Esophagus squamous epithelium (tissue), 5 donors: ENCODE measurements at regions not wholly inside any gene's neighbourhood (a gene's known extent, or its start where the extent isn't known, plus 50 kb on each side); places are given as distances from the start of the nearest gene placed in this dataset.

Source experiments
- DNase-seq: peaks from one replicate; lab custom pipeline; 2025; lab: John Stamatoyannopoulos, UW
- H3K27ac ChIP-seq, 4 donors: fragments of 200-600 bp; sonication (generic); one replicate each; pipeline ENCODE4 v1.5.1; 2016 to 2019; ENCODE audit warnings: mild to moderate bottlenecking in 1 of 4
- H3K27me3 ChIP-seq, 4 donors: fragments of 200-600 bp; sonication (generic); 1 replicate in 3 of 4; 2 replicates in 1 of 4; pipeline versions ENCODE4 v1.5.1 to v1.6.0; 2017 to 2021; ENCODE audit warnings: antibody characterized with exemption in 1 of 4
- H3K36me3 ChIP-seq, 3 donors: fragments of 200-600 bp; sonication (generic); one replicate each; pipeline ENCODE4 v1.5.1; 2016 to 2019
- H3K4me1 ChIP-seq, 3 donors: fragments of 200-600 bp; sonication (generic); one replicate each; pipeline ENCODE4 v1.5.1; 2017 to 2019
- H3K4me3 ChIP-seq, 4 donors: fragments of 200-600 bp; sonication (generic); 1 replicate in 3 of 4; 2 replicates in 1 of 4; pipeline ENCODE4 v1.5.1; 2016 to 2019; ENCODE audit warnings: mild to moderate bottlenecking in 2 of 4, moderate library complexity in 1 of 4
- H3K9me3 ChIP-seq, 3 donors: fragments of 200-600 bp; sonication (generic); one replicate each; pipeline ENCODE4 v1.5.1; 2016 to 2019
- POLR2A ChIP-seq, 4 donors: fragments of 450-650 bp; IDR thresholded peaks; one replicate each; pipeline ENCODE4 v1.6.1; 2017; ENCODE audit warnings: antibody characterized with exemption in 4 of 4, mild to moderate bottlenecking in 4 of 4, moderate library complexity in 3 of 4
- WGBS, 2 donors: methylation state at CpG; one replicate each; pipeline ENCODE4 v1.1.5; 2018; 5-methylcytosine and 5-hydroxymethylcytosine counted together
- intact Hi-C: fragments of 100-400 bp; cut with DNase I; formaldehyde crosslinking; loops from one replicate; pipeline ENCODE4 v1.15.0; 2022
- TF ChIP-seq, protein P1 (sequence below), 6 experiments: fragments of 450-650 bp in 4 of 6; fragments of 200-600 bp in 2 of 6; sonication (generic) in 2 of 6; IDR thresholded peaks; one replicate each; pipeline ENCODE4 v1.5.1; 2016 to 2019; ENCODE audit warnings: antibody characterized with exemption in 6 of 6, mild to moderate bottlenecking in 4 of 6, moderate library complexity in 4 of 6
- donor health status: DM: yes; HTN: yes; CAD: no.

GRCh38 chr2:58974881-58975280, 733.8 kb upstream of the FANCL start:
- no peak for TF ChIP-seq POLR2A (IDR thresholded peaks at IDR 0.05)
- TF ChIP-seq, protein P1, sequence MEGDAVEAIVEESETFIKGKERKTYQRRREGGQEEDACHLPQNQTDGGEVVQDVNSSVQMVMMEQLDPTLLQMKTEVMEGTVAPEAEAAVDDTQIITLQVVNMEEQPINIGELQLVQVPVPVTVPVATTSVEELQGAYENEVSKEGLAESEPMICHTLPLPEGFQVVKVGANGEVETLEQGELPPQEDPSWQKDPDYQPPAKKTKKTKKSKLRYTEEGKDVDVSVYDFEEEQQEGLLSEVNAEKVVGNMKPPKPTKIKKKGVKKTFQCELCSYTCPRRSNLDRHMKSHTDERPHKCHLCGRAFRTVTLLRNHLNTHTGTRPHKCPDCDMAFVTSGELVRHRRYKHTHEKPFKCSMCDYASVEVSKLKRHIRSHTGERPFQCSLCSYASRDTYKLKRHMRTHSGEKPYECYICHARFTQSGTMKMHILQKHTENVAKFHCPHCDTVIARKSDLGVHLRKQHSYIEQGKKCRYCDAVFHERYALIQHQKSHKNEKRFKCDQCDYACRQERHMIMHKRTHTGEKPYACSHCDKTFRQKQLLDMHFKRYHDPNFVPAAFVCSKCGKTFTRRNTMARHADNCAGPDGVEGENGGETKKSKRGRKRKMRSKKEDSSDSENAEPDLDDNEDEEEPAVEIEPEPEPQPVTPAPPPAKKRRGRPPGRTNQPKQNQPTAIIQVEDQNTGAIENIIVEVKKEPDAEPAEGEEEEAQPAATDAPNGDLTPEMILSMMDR (IDR thresholded peaks at IDR 0.05): no peak

GRCh38 chr2:58974426-58974825, 733.3 kb upstream of the FANCL start:
- H3K4me1 ChIP-seq: no peaks in the 10 kb centered on the region
- no peak for DNase-seq
- H3K27me3 ChIP-seq: peaks cover 0 to 6% (median 0%) of the 10 kb centered on the region in 4 donors
- intact Hi-C loops: no loop called here
- H3K27ac ChIP-seq: no peak overlapping the region
- no peaks in the 10 kb centered on the region for H3K9me3 ChIP-seq
- WGBS, 2 donors: 75 to 81% methylated on average over 2 of the region's 2 CpGs
- TF ChIP-seq, protein P1 (IDR thresholded peaks at IDR 0.05): no peak
- TF ChIP-seq POLR2A (IDR thresholded peaks at IDR 0.05): no peak
- H3K4me3 ChIP-seq: no peak overlapping the region
- no peaks in the 10 kb centered on the region for H3K36me3 ChIP-seq

More at GRCh38 chr2:58974881-58975280, 733.8 kb upstream of the FANCL start:
- WGBS, 2 donors: 86 to 88% methylated on average over 7 of the region's 7 CpGs
- Histone ChIP-seq H3K9me3 (no peaks in the 10 kb centered on the region), H3K27ac (no peak overlapping the region), H3K4me3 (no peak overlapping the region), H3K27me3 (peaks cover 0 to 6% (median 0%) of the 10 kb centered on the region in 4 donors), H3K36me3 (no peaks in the 10 kb centered on the region), H3K4me1 (no peaks in the 10 kb centered on the region)
- intact Hi-C loops: no loop called here
- DNase-seq: no peak

- WGBS, 2 donors: 27 to 50% methylated on average over 6 of the region's 6 CpGs
- intact Hi-C loops: no loop called here
- peaks cover 0 to 6% (median 0%) of the 10 kb centered on the region in 4 donors for H3K27me3 ChIP-seq
- TF ChIP-seq, protein P1 (IDR thresholded peaks at IDR 0.05): no peak
- no peak for TF ChIP-seq POLR2A (IDR thresholded peaks at IDR 0.05)
- no peaks in the 10 kb centered on the region for H3K36me3 ChIP-seq
- H3K27ac ChIP-seq: no peak overlapping the region
- H3K4me1 ChIP-seq: no peaks in the 10 kb centered on the region
- H3K4me3 ChIP-seq: no peak overlapping the region
- no peaks in the 10 kb centered on the region for H3K9me3 ChIP-seq
- DNase-seq: no peak
Observed at GRCh38 chr2:58973811-58974281, 732.7 kb upstream of the FANCL start.

GRCh38 chr2:58972737-58973136, 731.6 kb upstream of the FANCL start:
- DNase-seq: no peak
- H3K9me3 ChIP-seq: no peaks in the 10 kb centered on the region
- H3K27me3 ChIP-seq: peaks cover 0 to 6% (median 0%) of the 10 kb centered on the region in 4 donors
- no peak overlapping the region for H3K27ac ChIP-seq
- TF ChIP-seq, protein P1 (IDR thresholded peaks at IDR 0.05): no peak
- no peak for TF ChIP-seq POLR2A (IDR thresholded peaks at IDR 0.05)
- H3K4me3 ChIP-seq: no peak overlapping the region
- no peaks in the 10 kb centered on the region for H3K36me3 ChIP-seq
- 33 to 70% methylated on average over 1 of the region's 1 CpG for WGBS, 2 donors
- intact Hi-C loops: no loop called here
- no peaks in the 10 kb centered on the region for H3K4me1 ChIP-seq

DNA sequence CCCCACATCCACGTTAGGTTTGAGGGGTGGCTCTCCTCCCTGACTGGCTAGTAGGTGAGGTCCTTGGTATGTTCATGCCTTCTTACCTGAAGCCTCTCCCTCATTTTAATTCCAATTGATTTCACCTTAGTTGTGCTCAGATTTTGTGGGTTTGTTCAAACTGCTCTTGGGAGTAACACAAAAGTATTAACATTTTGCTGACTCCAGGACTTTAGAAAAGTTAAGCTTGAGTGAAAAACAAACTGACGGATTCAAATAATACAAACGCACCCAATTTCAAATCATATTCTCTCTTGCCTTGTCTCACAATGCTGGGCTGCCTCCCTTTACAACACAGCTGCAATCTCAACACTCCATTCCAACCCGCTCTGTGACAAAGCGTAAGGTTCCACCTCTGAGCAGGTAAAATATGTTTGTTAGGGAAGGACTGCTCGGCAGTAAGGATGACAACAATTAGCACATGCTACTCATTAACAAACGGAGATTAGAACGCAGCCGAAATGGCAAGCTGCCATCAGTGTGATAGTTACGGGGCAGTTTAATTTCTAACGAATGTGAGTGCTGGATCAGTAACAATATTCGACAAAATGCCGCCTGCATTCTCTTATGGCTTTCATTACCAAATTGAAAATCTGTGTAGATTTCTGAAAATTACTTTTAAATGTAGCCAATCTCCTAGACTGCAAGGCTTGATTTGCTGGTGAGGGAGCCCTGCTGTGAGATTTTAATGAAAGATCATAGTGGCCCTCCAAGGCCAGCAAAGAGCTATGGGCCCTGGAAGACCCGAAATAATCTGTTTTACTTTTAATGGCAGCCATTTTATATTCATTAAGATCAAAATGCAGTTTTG, 730.6 kb upstream of the FANCL start:
- no peaks in the 10 kb centered on the region for H3K36me3 ChIP-seq
- H3K4me3 ChIP-seq: no peak overlapping the region
- no peak overlapping the region for H3K27ac ChIP-seq
- WGBS, 2 donors: 85% methylated on average over 14 of the region's 14 CpGs
- intact Hi-C loops: no loop called here
- no peaks in the 10 kb centered on the region for H3K4me1 ChIP-seq
- TF ChIP-seq, protein P1 (IDR thresholded peaks at IDR 0.05): no peak
- TF ChIP-seq POLR2A (IDR thresholded peaks at IDR 0.05): no peak
- peaks cover 0 to 6% (median 0%) of the 10 kb centered on the region in 4 donors for H3K27me3 ChIP-seq
- H3K9me3 ChIP-seq: no peaks in the 10 kb centered on the region
- DNase-seq: no peak
